GM23248 (cell line): ENCODE measurements at regions not wholly inside any gene's neighbourhood (a gene's known extent, or its start where the extent isn't known, plus 50 kb on each side); places are given as distances from the start of the nearest gene placed in this dataset.

ENCODE experiments used
- EZH2 ChIP-seq: fragments of 200-600 bp; sonication (generic); IDR thresholded peaks from 2 replicates; pipeline ENCODE4 v1.6.1; 2018; ENCODE audit warnings: antibody characterized with exemption, mild to moderate bottlenecking; ENCODE audit not compliant: insufficient read depth, poor library complexity, severe bottlenecking
- EZH2phosphoT487 ChIP-seq: fragments of 200-600 bp; sonication (generic); IDR thresholded peaks from 2 replicates; pipeline ENCODE4 v1.6.1; 2018; ENCODE audit warnings: antibody characterized with exemption, moderate library complexity, mild to moderate bottlenecking, low read depth; ENCODE audit not compliant: insufficient read depth

DNA sequence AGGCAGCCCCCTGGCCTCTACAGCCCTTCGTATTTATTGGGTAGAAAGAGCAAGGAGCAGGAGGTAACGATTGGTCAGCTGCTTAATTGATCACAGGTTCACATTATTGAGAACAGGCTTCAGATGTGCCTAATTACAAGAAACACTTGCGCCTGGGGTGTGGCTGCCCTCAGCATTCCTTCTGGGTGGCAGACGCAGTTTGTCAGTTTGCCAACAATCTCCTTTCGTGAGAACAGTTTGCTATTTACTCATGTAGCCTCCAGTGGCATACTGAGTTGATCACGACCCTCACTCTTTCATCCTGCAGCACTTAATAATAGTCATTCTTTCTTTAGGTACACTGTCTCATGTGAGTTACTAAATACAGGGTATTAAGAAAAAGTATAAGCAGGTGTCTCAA, 985.6 kb downstream of the SLITRK5 start:
- TF ChIP-seq EZH2phosphoT487 (no peak), EZH2 (no peak)
